Esophagus squamous epithelium (tissue), 5 donors: ENCODE measurements at regions not wholly inside any gene's neighbourhood (a gene's known extent, or its start where the extent isn't known, plus 50 kb on each side); places are given as distances from the start of the nearest gene placed in this dataset.

ENCODE experiments used
- DNase-seq: peaks from one replicate; lab custom pipeline; 2025; lab: John Stamatoyannopoulos, UW
- H3K27ac ChIP-seq, 4 donors: fragments of 200-600 bp; sonication (generic); one replicate each; pipeline ENCODE4 v1.5.1; 2016 to 2019; ENCODE audit warnings: mild to moderate bottlenecking in 1 of 4
- H3K27me3 ChIP-seq, 4 donors: fragments of 200-600 bp; sonication (generic); 1 replicate in 3 of 4; 2 replicates in 1 of 4; pipeline versions ENCODE4 v1.5.1 to v1.6.0; 2017 to 2021; ENCODE audit warnings: antibody characterized with exemption in 1 of 4
- H3K36me3 ChIP-seq, 3 donors: fragments of 200-600 bp; sonication (generic); one replicate each; pipeline ENCODE4 v1.5.1; 2016 to 2019
- H3K4me1 ChIP-seq, 3 donors: fragments of 200-600 bp; sonication (generic); one replicate each; pipeline ENCODE4 v1.5.1; 2017 to 2019
- H3K4me3 ChIP-seq, 4 donors: fragments of 200-600 bp; sonication (generic); 1 replicate in 3 of 4; 2 replicates in 1 of 4; pipeline ENCODE4 v1.5.1; 2016 to 2019; ENCODE audit warnings: mild to moderate bottlenecking in 2 of 4, moderate library complexity in 1 of 4
- H3K9me3 ChIP-seq, 3 donors: fragments of 200-600 bp; sonication (generic); one replicate each; pipeline ENCODE4 v1.5.1; 2016 to 2019
- CTCF ChIP-seq, 6 experiments: fragments of 450-650 bp in 4 of 6; fragments of 200-600 bp in 2 of 6; sonication (generic) in 2 of 6; IDR thresholded peaks; one replicate each; pipeline ENCODE4 v1.5.1; 2016 to 2019; ENCODE audit warnings: antibody characterized with exemption in 6 of 6, mild to moderate bottlenecking in 4 of 6, moderate library complexity in 4 of 6
- POLR2A ChIP-seq, 4 donors: fragments of 450-650 bp; IDR thresholded peaks; one replicate each; pipeline ENCODE4 v1.6.1; 2017; ENCODE audit warnings: antibody characterized with exemption in 4 of 4, mild to moderate bottlenecking in 4 of 4, moderate library complexity in 3 of 4
- WGBS, 2 donors: methylation state at CpG; one replicate each; pipeline ENCODE4 v1.1.5; 2018; 5-methylcytosine and 5-hydroxymethylcytosine counted together
- intact Hi-C: fragments of 100-400 bp; cut with DNase I; formaldehyde crosslinking; loops from one replicate; pipeline ENCODE4 v1.15.0; 2022
- donor health status: DM: yes; HTN: yes; CAD: no.

DNA sequence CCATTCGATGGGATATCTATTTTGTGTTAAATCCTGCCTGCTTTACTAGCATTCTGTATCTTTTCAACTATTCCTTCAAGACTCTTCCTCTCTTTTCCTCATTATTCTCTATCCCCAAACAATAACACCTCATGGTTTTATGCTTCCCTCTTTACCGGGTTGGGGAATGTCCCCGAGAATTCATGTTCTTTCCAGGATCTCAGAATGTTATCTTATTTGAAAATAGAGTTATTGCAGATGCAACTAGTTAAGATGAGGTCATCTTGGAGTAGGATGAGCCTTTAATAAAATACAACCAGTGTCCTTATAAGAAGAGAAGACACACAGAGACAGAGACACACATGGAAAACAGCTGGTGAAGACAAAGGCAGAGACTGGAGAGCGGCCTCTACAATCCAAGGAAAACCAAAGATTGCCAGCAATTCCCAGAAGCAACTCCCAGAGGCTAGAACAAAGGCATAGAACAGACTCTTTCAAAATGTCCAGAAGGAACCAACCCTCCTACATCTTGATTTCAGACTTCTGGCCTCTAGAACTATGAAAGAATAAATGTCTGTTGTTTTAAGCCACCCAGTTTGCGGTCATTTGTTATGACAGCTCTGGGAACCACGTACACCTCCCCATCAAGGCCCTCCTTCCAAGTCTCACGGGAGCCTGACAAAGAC is 126.8 kb upstream of the TNFAIP3 start:
- 76 to 88% methylated on average over 7 of the region's 7 CpGs for WGBS, 2 donors
- H3K27me3 ChIP-seq, result no peaks in the 10 kb centered on the region
- intact Hi-C loops, result no loop called here
- DNase-seq, result no peak
- no peaks in the 10 kb centered on the region for H3K36me3 ChIP-seq
- no peak overlapping the region for H3K4me3 ChIP-seq
- no peaks in the 10 kb centered on the region for H3K9me3 ChIP-seq
- no peaks in the 10 kb centered on the region for H3K4me1 ChIP-seq
- no peak overlapping the region for H3K27ac ChIP-seq
- TF ChIP-seq CTCF (IDR thresholded peaks at IDR 0.05) (no peak), POLR2A (IDR thresholded peaks at IDR 0.05) (no peak)

DNA sequence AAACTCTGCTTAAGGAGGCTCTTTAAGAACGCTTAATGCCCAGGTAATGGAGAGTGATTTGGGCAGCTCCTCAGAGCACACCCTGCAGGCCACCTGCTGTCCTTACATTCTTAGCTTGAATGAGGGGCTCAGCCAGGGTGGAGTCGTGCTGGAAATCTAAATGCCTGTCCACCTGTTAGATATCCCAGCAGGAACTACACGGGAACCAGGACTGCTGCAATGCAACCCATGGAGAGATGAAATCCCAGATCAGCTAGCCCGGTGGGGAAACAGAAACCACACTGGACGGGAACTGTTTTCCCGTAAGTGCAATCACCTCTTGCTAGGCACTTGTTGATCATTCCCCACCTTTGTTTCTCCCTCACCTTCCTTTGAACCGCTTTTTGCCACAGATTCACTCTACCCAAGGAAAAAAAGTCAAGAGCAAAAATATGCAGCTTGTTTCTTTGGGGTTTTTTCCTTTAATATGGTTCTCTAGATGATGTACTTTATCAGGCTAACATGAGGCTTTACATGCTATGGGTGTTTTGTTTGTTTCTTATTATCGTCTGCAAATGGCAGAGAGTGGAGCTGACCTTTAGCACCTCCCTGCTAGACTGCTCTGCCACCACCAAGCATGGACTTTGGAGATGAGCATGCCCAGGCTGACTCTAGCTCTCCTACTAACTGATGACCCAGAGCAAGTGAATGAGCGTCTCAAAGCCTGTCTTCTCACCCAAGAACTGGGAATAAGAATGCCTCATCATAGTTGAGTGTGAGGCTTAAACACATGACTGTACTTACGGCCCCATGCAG is 125.9 kb upstream of the TNFAIP3 start:
- H3K4me3 ChIP-seq, result no peak overlapping the region
- H3K27ac ChIP-seq, result no peak overlapping the region
- H3K9me3 ChIP-seq, result no peaks in the 10 kb centered on the region
- H3K36me3 ChIP-seq, result no peaks in the 10 kb centered on the region
- no peaks in the 10 kb centered on the region for H3K27me3 ChIP-seq
- no peaks in the 10 kb centered on the region for H3K4me1 ChIP-seq
- intact Hi-C loops, result no loop called here
- no peak for TF ChIP-seq POLR2A (IDR thresholded peaks at IDR 0.05)
- no peak for TF ChIP-seq CTCF (IDR thresholded peaks at IDR 0.05)
- WGBS, 2 donors, result 82 to 86% methylated on average over 10 of the region's 10 CpGs
- no peak for DNase-seq

DNA sequence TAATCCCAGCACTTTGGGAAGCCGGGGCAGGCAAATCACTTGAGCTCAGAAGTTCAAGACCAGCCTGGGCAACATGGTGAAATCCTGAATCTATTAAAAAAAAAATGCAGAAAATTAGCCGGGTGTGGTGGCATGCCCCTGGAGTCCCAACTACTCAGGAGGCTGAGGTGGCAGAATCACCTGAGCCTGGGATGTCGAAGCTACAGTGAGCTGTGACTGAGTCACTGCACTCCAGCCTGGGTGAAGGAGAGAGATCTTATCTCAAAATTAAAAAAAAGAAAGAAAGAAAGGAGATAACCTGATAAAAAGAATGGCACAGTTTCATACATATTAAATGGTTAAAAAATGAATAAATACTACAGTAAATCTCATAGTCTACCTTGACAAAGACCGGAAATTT is 123.6 kb upstream of the TNFAIP3 start:
- intact Hi-C loops, result no loop called here
- WGBS, 2 donors, result 67 to 89% methylated on average over 4 of the region's 4 CpGs
- TF ChIP-seq CTCF (IDR thresholded peaks at IDR 0.05) (no peak), POLR2A (IDR thresholded peaks at IDR 0.05) (no peak)
- no peak for DNase-seq
- Histone ChIP-seq H3K4me1 (no peaks in the 10 kb centered on the region), H3K9me3 (no peaks in the 10 kb centered on the region), H3K27ac (no peak overlapping the region), H3K4me3 (no peak overlapping the region), H3K27me3 (no peaks in the 10 kb centered on the region), H3K36me3 (no peaks in the 10 kb centered on the region)

DNA sequence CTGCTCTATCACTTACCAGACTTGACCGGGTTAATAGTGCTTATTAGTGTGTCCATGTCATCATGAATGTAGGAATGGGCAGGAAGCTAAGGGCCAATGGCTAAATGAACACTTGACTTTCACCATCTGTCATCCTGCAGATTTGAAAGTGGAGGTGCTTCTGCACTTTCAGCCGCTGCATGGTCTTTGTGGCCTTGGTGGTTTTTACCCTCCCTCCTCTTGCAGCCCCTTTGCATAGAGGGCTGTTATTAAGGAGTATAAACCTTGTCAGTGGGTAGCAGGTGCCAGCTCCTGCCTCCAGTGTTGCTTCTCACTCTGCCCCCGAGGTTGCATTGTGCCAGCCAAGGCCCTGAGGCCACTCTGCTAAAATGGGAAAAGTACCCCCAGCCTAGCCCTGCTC is 122.2 kb upstream of the TNFAIP3 start:
- Histone ChIP-seq H3K27ac (no peak overlapping the region), H3K9me3 (no peaks in the 10 kb centered on the region), H3K27me3 (no peaks in the 10 kb centered on the region), H3K4me3 (no peak overlapping the region), H3K36me3 (no peaks in the 10 kb centered on the region), H3K4me1 (no peaks in the 10 kb centered on the region)
- 68 to 83% methylated on average over 2 to 3 of the region's 3 CpGs for WGBS, 2 donors
- TF ChIP-seq CTCF (IDR thresholded peaks at IDR 0.05), result no peak
- TF ChIP-seq POLR2A (IDR thresholded peaks at IDR 0.05), result no peak
- DNase-seq, result no peak
- intact Hi-C loops, result no loop called here

- DNase-seq, result no peak
Measured at GRCh38 chr6:137745321-137745720, 121.7 kb upstream of the TNFAIP3 start.

More at GRCh38 chr6:137745321-137745720, 121.7 kb upstream of the TNFAIP3 start:
- H3K4me3 ChIP-seq, result no peak overlapping the region
- 36 to 46% methylated on average over 1 of the region's 1 CpG for WGBS, 2 donors
- no peak overlapping the region for H3K27ac ChIP-seq
- no peaks in the 10 kb centered on the region for H3K9me3 ChIP-seq
- H3K4me1 ChIP-seq, result no peaks in the 10 kb centered on the region
- H3K36me3 ChIP-seq, result no peaks in the 10 kb centered on the region
- no peaks in the 10 kb centered on the region for H3K27me3 ChIP-seq
- TF ChIP-seq CTCF (IDR thresholded peaks at IDR 0.05) (no peak), POLR2A (IDR thresholded peaks at IDR 0.05) (no peak)
- intact Hi-C loops, result no loop called here
